ENCODE measurements at regions not wholly inside any gene's neighbourhood (a gene's known extent, or its start where the extent isn't known, plus 50 kb on each side); places are given as distances from the start of the nearest gene placed in this dataset.

DNA sequence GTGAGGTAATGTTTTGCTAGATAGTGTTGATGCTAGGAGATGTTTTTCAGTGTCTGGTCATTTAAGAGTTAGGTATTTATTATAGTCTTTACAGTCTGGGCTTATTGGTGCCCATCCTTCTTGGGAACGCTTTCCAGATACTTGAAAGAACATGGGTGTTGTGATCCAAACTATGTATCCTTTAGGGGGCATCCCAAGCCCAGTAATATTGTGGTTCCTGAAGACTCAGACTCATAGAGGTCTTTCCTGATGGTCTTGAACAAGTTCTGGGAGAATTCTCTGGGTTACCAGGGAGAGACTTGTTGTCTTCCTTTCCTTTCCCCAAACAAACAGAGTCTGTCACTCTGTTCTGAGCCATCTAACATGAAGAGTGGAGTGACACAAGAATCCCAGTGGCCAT is 99.7 kb upstream of the LRRC3B start:
- no peak for DNase-seq (ENCODE audit: low read depth)

- DNase-seq (ENCODE audit: low read depth): no peak
Observed at GRCh38 chr3:26525013-26525412, 97.6 kb upstream of the LRRC3B start.

DNA sequence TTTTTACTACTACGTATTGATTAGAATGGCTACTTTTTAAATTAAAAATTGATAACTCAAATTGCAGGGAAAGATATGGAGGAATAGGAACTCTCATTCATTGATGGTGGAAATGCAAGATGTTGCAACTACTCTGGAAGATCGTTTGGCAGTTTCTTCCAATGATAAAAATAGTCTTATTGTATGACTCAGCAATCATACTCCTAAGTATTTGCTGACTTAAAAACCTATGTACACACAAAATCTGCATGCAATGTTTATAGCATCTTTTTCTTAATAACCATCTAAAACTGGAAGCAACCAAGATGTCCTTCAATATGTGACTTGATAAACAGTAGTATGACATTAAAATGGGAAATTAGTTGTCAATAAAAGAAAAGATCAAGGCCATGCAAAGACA is 87.4 kb upstream of the LRRC3B start:
- no peak for DNase-seq (ENCODE audit: low read depth)

GRCh38 chr3:26536955-26537354 is 85.6 kb upstream of the LRRC3B start:
- no peak for DNase-seq (ENCODE audit: low read depth)

DNA sequence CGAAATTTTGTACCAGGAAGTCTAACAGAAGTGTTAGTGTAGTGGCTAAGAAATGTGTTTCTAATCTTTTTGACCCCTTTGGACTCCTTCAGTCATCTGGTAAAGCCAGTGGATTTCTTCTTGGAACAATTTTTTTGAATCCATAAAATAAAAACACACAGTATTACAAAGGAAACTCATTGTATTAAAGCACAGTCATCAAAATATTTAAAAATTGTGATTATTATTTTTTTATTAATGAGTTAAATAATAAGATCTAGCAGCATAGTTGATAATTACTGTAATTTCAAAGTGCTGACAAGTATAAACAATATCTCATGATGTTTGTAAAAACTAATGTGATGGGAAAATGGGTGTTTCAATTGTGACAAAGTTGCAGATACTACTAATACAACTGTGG is 72.2 kb upstream of the LRRC3B start:
- no peak for DNase-seq (ENCODE audit: low read depth)

GRCh38 chr3:26556637-26557036 is 65.9 kb upstream of the LRRC3B start:
- DNase-seq (ENCODE audit: low read depth): no peak

GRCh38 chr3:26558257-26558656 is 64.3 kb upstream of the LRRC3B start:
- DNase-seq (ENCODE audit: low read depth): no peak

GRCh38 chr3:26559227-26559626 is 63.3 kb upstream of the LRRC3B start:
- no peak for DNase-seq (ENCODE audit: low read depth)

DNA sequence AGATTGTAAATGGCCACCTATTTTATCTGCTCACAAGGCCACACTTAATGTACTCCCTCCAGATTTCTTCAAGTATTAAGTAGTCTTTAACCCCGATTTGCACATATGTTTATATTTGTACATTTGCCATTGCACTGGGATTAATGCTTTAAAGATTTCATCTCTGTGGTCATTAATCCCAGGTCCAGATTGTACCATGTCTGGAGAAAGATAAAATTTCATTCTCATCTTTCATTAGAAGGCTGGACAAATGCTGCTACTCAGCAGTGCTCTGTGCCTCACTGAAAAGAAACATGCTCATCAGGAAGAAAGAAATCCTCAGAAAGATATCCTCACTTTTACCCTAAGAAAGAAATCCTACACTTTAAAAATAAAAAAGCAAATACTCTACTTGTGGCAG is 62.5 kb upstream of the LRRC3B start:
- no peak for DNase-seq (ENCODE audit: low read depth)

DNA sequence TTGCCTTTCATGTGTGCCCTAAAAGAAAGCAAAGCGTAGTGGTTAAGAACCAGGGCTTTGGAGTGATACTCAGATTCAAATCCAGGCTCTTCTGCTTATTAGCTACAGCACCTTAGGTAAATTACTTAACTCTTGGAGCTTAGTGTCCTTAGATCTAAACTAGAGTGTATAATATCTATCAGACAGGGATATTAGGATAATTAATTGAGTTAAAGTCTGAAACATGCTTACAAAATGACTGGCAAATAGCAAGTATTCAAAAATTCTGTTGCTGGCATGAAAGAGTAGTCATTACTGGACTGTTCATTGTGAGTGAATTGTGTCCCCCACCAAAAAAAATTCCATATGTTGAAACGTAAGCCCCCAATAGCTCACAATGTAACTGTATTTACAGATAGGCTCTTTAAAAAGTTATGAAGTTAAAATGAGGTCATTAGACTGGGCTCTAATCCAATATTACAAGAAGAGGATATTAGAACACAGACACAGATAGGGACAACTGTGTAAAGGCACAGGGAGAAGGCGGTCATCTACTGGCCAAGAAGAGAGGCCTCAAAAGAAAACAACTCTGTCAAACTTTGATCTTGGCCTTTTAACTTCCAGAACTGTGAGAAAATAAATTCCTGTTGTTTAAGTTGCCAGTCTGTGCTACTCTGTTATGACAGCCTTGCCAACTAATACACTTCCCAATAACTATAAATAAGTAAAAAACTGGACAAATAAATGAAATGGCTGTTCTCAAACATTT is 60.4 kb upstream of the LRRC3B start:
- DNase-seq (ENCODE audit: low read depth): no peak

All from activated T-cell treated with anti-CD3 and anti-CD28 coated beads for 1 hour (primary cell).